ENCODE measurements at regions not wholly inside any gene's neighbourhood (a gene's known extent, or its start where the extent isn't known, plus 50 kb on each side); places are given as distances from the start of the nearest gene placed in this dataset.

GRCh38 chr6:121904559-121904958 is 469.1 kb downstream of the GJA1 start:
- TF ChIP-seq, protein P1, sequence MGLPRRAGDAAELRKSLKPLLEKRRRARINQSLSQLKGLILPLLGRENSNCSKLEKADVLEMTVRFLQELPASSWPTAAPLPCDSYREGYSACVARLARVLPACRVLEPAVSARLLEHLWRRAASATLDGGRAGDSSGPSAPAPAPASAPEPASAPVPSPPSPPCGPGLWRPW (IDR thresholded peaks at IDR 0.05) = no peak
- no peak for TF ChIP-seq CTCF (IDR thresholded peaks at IDR 0.05)
- TF ChIP-seq KDM5A (IDR thresholded peaks at IDR 0.05) = no peak
- no peak for TF ChIP-seq POLR2A (IDR thresholded peaks at IDR 0.05; ENCODE audit: low read length)
- TF ChIP-seq JUN (IDR thresholded peaks at IDR 0.05) = no peak
- no peak for TF ChIP-seq PBX3 (IDR thresholded peaks at IDR 0.05)
- no peak for TF ChIP-seq REST (IDR thresholded peaks at IDR 0.05)
- TF ChIP-seq, protein P2, sequence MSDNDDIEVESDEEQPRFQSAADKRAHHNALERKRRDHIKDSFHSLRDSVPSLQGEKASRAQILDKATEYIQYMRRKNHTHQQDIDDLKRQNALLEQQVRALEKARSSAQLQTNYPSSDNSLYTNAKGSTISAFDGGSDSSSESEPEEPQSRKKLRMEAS (IDR thresholded peaks at IDR 0.05) = no peak
- no peak for TF ChIP-seq CHD4 (IDR thresholded peaks at IDR 0.05; ENCODE audit: borderline replicate concordance)
- no peak for TF ChIP-seq NR3C1 (IDR thresholded peaks at IDR 0.05)

Measured in A549 (cell line).